NCI-H2081 treated with DMSO at 0.1 percent for 48 hours (cell line): ENCODE measurements at regions not wholly inside any gene's neighbourhood (a gene's known extent, or its start where the extent isn't known, plus 50 kb on each side); places are given as distances from the start of the nearest gene placed in this dataset.
"Not testable (repeated sequence)": the region's sequence is repeated elsewhere in the genome, so short reads cannot be mapped to it uniquely, and the experiment has no call there.

ENCODE experiments used
- DNase-seq: peaks from one replicate; lab custom pipeline; 2025; lab: John Stamatoyannopoulos, UW

GRCh38 chr3:105979961-105980360, 111.1 kb upstream of the CBLB start:
- no peak for DNase-seq

- DNase-seq: no peak
These were observed 113.4 kb upstream of the CBLB start for GRCh38 chr3:105982207-105982606.

- no peak for DNase-seq
These were observed 116.0 kb upstream of the CBLB start for GRCh38 chr3:105984837-105985236.

GRCh38 chr3:105986343-105986742, 117.5 kb upstream of the CBLB start:
- not testable (repeated sequence) for DNase-seq

GRCh38 chr3:105987809-105988208, 119.0 kb upstream of the CBLB start:
- no peak for DNase-seq

GRCh38 chr3:105988540-105989212, 119.9 kb upstream of the CBLB start:
- no peak for DNase-seq

GRCh38 chr3:105996781-105997180, 128.0 kb upstream of the CBLB start:
- DNase-seq: no peak

GRCh38 chr3:105997466-105997799, 128.6 kb upstream of the CBLB start:
- DNase-seq: no peak

- DNase-seq: no peak
These were observed 129.2 kb upstream of the CBLB start for GRCh38 chr3:105997800-105998526.

- no peak for DNase-seq
These were observed 131.0 kb upstream of the CBLB start for GRCh38 chr3:105999856-106000255.

GRCh38 chr3:106001923-106002322, 133.1 kb upstream of the CBLB start:
- no peak for DNase-seq

GRCh38 chr3:106004137-106004681, 135.4 kb upstream of the CBLB start:
- DNase-seq: no peak

GRCh38 chr3:106004826-106005225, 136.0 kb upstream of the CBLB start:
- DNase-seq: no peak

GRCh38 chr3:106006001-106006400, 137.2 kb upstream of the CBLB start:
- no peak for DNase-seq

- DNase-seq: no peak
These were observed 137.8 kb upstream of the CBLB start for GRCh38 chr3:106006571-106006970.

GRCh38 chr3:106007512-106007911, 138.7 kb upstream of the CBLB start:
- no peak for DNase-seq

- DNase-seq: no peak
These were observed 140.0 kb upstream of the CBLB start for GRCh38 chr3:106008766-106009165.

- no peak for DNase-seq
These were observed 142.0 kb upstream of the CBLB start for GRCh38 chr3:106010829-106011228.

- no peak for DNase-seq
These were observed 145.2 kb upstream of the CBLB start for GRCh38 chr3:106013971-106014370.

- no peak for DNase-seq
These were observed 145.7 kb upstream of the CBLB start for GRCh38 chr3:106014518-106014917.

GRCh38 chr3:106014971-106015370, 146.2 kb upstream of the CBLB start:
- no peak for DNase-seq

GRCh38 chr3:106018102-106018501, 149.3 kb upstream of the CBLB start:
- DNase-seq: no peak

GRCh38 chr3:106018929-106019550, 150.2 kb upstream of the CBLB start:
- no peak for DNase-seq
